Mammary epithelial cell (primary cell): ENCODE measurements at regions not wholly inside any gene's neighbourhood (a gene's known extent, or its start where the extent isn't known, plus 50 kb on each side); places are given as distances from the start of the nearest gene placed in this dataset.

Experiments used
- CTCF ChIP-seq, 2 donors: IDR thresholded peaks in 1 of 2; conservative IDR thresholded peaks in 1 of 2; 2 replicates each; pipeline ENCODE4 v1.5.1; 2011 to 2012; ENCODE audit warnings: inconsistent platforms in 2 of 2, low read length in 2 of 2, mild to moderate bottlenecking in 2 of 2, control low read depth in 1 of 2, low read depth in 1 of 2; ENCODE audit not compliant: insufficient read depth in 1 of 2; ENCODE audit errors: extremely low read depth in 1 of 2
- EZH2 ChIP-seq: IDR thresholded peaks from 2 replicates; pipeline ENCODE4 v1.6.1; 2012; ENCODE audit warnings: low read length, inconsistent platforms, borderline replicate concordance

GRCh38 chr17:77804796-77805426 lies 153.6 kb upstream of the TNRC6C start:
- TF ChIP-seq CTCF (conservative IDR thresholded peaks at IDR 0.05 in 1 of 2, IDR thresholded peaks at IDR 0.05 in 1 of 2; ENCODE audit: extremely low read depth in 1 of 2, insufficient read depth in 1 of 2, low read depth in 1 of 2, low read length in 2 of 2), result no peak
- TF ChIP-seq EZH2, result no peak
